ENCODE measurements at regions not wholly inside any gene's neighbourhood (a gene's known extent, or its start where the extent isn't known, plus 50 kb on each side); places are given as distances from the start of the nearest gene placed in this dataset.

- 96% methylated on average over 4 of the region's 4 CpGs for WGBS (ENCODE audit: low lambda C conversion rate, missing lambda C conversion rate)
- no peaks in the 10 kb centered on the region for H3K4me1 ChIP-seq (ENCODE audit: insufficient read depth)
- H3K79me2 ChIP-seq, result no peaks in the 10 kb centered on the region
- no peaks in the 10 kb centered on the region for H3K9me3 ChIP-seq (ENCODE audit: low read depth)
- no peaks in the 10 kb centered on the region for H3K9me2 ChIP-seq (replicated peaks; ENCODE audit: insufficient read depth)
- no peak for TF ChIP-seq EZH2 (IDR thresholded peaks at IDR 0.05; ENCODE audit: borderline replicate concordance)
- TF ChIP-seq EZH2phosphoT487 (IDR thresholded peaks at IDR 0.05; ENCODE audit: low read depth, severe bottlenecking, unreplicated experiment), result no peak
- no peak for TF ChIP-seq CTCF (IDR thresholded peaks at IDR 0.05; ENCODE audit: poor library complexity)
- H3K36me3 ChIP-seq (replicated peaks; ENCODE audit: insufficient read depth, low read depth), result no peaks in the 10 kb centered on the region
- no peaks in the 10 kb centered on the region for H3K27me3 ChIP-seq
- no peak for DNase-seq (ENCODE audit: low spot score)
- H3K4me2 ChIP-seq, result no peak overlapping the region
- no peaks in the 10 kb centered on the region for H4K20me1 ChIP-seq (ENCODE audit: insufficient read depth, poor library complexity, severe bottlenecking)
- H2AFZ ChIP-seq, result no peak overlapping the region
- H3K4me3 ChIP-seq, result no peak overlapping the region
- H3K27ac ChIP-seq, result no peak overlapping the region
Observed at GRCh38 chr13:84447640-84447978, 565.3 kb upstream of the SLITRK1 start.

GRCh38 chr13:84446972-84447639 lies 564.8 kb upstream of the SLITRK1 start:
- DNase-seq (ENCODE audit: low spot score), result no peak
- Histone ChIP-seq H3K9me2 (replicated peaks; ENCODE audit: insufficient read depth) (no peaks in the 10 kb centered on the region), H3K36me3 (replicated peaks; ENCODE audit: insufficient read depth, low read depth) (no peaks in the 10 kb centered on the region), H3K9me3 (ENCODE audit: low read depth) (no peaks in the 10 kb centered on the region), H4K20me1 (ENCODE audit: insufficient read depth, poor library complexity, severe bottlenecking) (no peaks in the 10 kb centered on the region), H3K4me3 (no peak overlapping the region), H3K27ac (no peak overlapping the region), H3K4me1 (ENCODE audit: insufficient read depth) (no peaks in the 10 kb centered on the region), H3K79me2 (no peaks in the 10 kb centered on the region), H3K27me3 (no peaks in the 10 kb centered on the region), H2AFZ (no peak overlapping the region), H3K4me2 (no peak overlapping the region)
- no peak for TF ChIP-seq EZH2phosphoT487 (IDR thresholded peaks at IDR 0.05; ENCODE audit: low read depth, severe bottlenecking, unreplicated experiment)
- no peak for TF ChIP-seq EZH2 (IDR thresholded peaks at IDR 0.05; ENCODE audit: borderline replicate concordance)
- no peak for TF ChIP-seq CTCF (IDR thresholded peaks at IDR 0.05; ENCODE audit: poor library complexity)
- WGBS (ENCODE audit: low lambda C conversion rate, missing lambda C conversion rate), result 91% methylated on average over 9 of the region's 9 CpGs

GRCh38 chr13:84445776-84446175 lies 563.5 kb upstream of the SLITRK1 start:
- H3K27ac ChIP-seq, result no peak overlapping the region
- H2AFZ ChIP-seq, result no peak overlapping the region

More at GRCh38 chr13:84445776-84446175, 563.5 kb upstream of the SLITRK1 start:
- Histone ChIP-seq H3K27me3 (no peaks in the 10 kb centered on the region), H3K4me3 (no peak overlapping the region), H4K20me1 (ENCODE audit: insufficient read depth, poor library complexity, severe bottlenecking) (no peaks in the 10 kb centered on the region), H3K9me2 (replicated peaks; ENCODE audit: insufficient read depth) (no peaks in the 10 kb centered on the region), H3K79me2 (no peaks in the 10 kb centered on the region), H3K4me1 (ENCODE audit: insufficient read depth) (no peaks in the 10 kb centered on the region), H3K4me2 (no peak overlapping the region), H3K36me3 (replicated peaks; ENCODE audit: insufficient read depth, low read depth) (no peaks in the 10 kb centered on the region), H3K9me3 (ENCODE audit: low read depth) (no peaks in the 10 kb centered on the region)
- TF ChIP-seq EZH2phosphoT487 (IDR thresholded peaks at IDR 0.05; ENCODE audit: low read depth, severe bottlenecking, unreplicated experiment) (no peak), CTCF (IDR thresholded peaks at IDR 0.05; ENCODE audit: poor library complexity) (no peak), EZH2 (IDR thresholded peaks at IDR 0.05; ENCODE audit: borderline replicate concordance) (no peak)
- 80% methylated on average over 5 of the region's 5 CpGs for WGBS (ENCODE audit: low lambda C conversion rate, missing lambda C conversion rate)
- DNase-seq (ENCODE audit: low spot score), result no peak
